ENCODE measurements at regions not wholly inside any gene's neighbourhood (a gene's known extent, or its start where the extent isn't known, plus 50 kb on each side); places are given as distances from the start of the nearest gene placed in this dataset.

GRCh38 chr3:110804856-110805255, 266.8 kb upstream of the NECTIN3 start:
- Histone ChIP-seq H3K9ac (ENCODE audit: extremely low read depth, insufficient read length, low read length) (no peak overlapping the region), H2BK12ac (ENCODE audit: insufficient read length, low read depth, low read length) (no peak overlapping the region), H2AFZ (ENCODE audit: low read length) (no peak overlapping the region), H3K79me1 (ENCODE audit: insufficient read depth, low read depth, low read length, poor library complexity, severe bottlenecking) (no peaks in the 10 kb centered on the region), H2BK15ac (ENCODE audit: low read depth, low read length) (no peak overlapping the region), H4K20me1 (ENCODE audit: control insufficient read depth, insufficient read depth, insufficient read length) (no peaks in the 10 kb centered on the region), H4K8ac (replicated peaks; ENCODE audit: insufficient read length, low read depth, low read length) (no peak overlapping the region), H3K56ac (ENCODE audit: insufficient read length, low read depth, low read length) (no peak overlapping the region), H3K14ac (ENCODE audit: insufficient read depth, low read length) (no peak overlapping the region), H4K91ac (ENCODE audit: insufficient read length, low read depth, low read length) (no peak overlapping the region), H3T11ph (ENCODE audit: low read length) (no peak overlapping the region), H3K18ac (ENCODE audit: insufficient read length, low read depth, low read length) (no peak overlapping the region), H3K4me1 (ENCODE audit: insufficient read depth, low read length) (no peaks in the 10 kb centered on the region), H2BK120ac (ENCODE audit: low read depth, low read length, poor library complexity, severe bottlenecking) (no peak overlapping the region), H3K4ac (ENCODE audit: low read depth, low read length) (no peak overlapping the region), H4K5ac (ENCODE audit: insufficient read length, low read depth, low read length) (no peak overlapping the region), H3K4me2 (ENCODE audit: insufficient read depth, insufficient read length, low read length) (no peak overlapping the region), H2BK20ac (ENCODE audit: low read depth, low read length, poor library complexity, severe bottlenecking) (no peak overlapping the region), H3K79me2 (ENCODE audit: insufficient read depth, low read length) (no peaks in the 10 kb centered on the region), H2AK5ac (ENCODE audit: insufficient read length, low read length) (no peak overlapping the region), H2BK5ac (ENCODE audit: insufficient read length, low read length) (no peak overlapping the region), H3K27me3 (ENCODE audit: insufficient read depth, low read length) (no peaks in the 10 kb centered on the region), H3K27ac (ENCODE audit: insufficient read length, low read depth, low read length) (no peak overlapping the region), H3K23me2 (ENCODE audit: insufficient read length, low read depth, low read length, poor library complexity, severe bottlenecking) (no peaks in the 10 kb centered on the region), H3K23ac (ENCODE audit: insufficient read length, low read depth, low read length) (no peak overlapping the region), H3K9me3 (ENCODE audit: control insufficient read depth, low read depth, low read length) (no peaks in the 10 kb centered on the region)
- no peak overlapping the region for H3K27ac Mint-ChIP-seq
- H3K36me3 Mint-ChIP-seq (ENCODE audit: insufficient read depth in 1 of 3, low read depth in 3 of 3), result peaks cover 0 to 2% (median 0%) of the 10 kb centered on the region in 3 experiments; a peak in 2 of 7 replicates
- no peak overlapping the region for H3K4me3 Mint-ChIP-seq
- DNase-seq, result no peak
- no CpG with 5 or more reads among the region's 2 CpGs for WGBS (ENCODE audit: extremely low coverage, insufficient read length, low lambda C conversion rate)
- H3K27me3 Mint-ChIP-seq (ENCODE audit: low read depth), result no peaks in the 10 kb centered on the region
- H3K4me1 Mint-ChIP-seq, result no peaks in the 10 kb centered on the region
- TF ChIP-seq CTCF (conservative IDR thresholded peaks at IDR 0.05), result no peak
- no peaks in the 10 kb centered on the region for H3K9me3 Mint-ChIP-seq

Measured in H9 (cell line).